WTC11 (cell line): ENCODE measurements at regions not wholly inside any gene's neighbourhood (a gene's known extent, or its start where the extent isn't known, plus 50 kb on each side); places are given as distances from the start of the nearest gene placed in this dataset.

Experiments used
- ATAC-seq: fragments of 200-7000 bp; cut with Tn5 transposase; 2 replicates; pipeline ENCODE4 v1.10.0; 2021; ENCODE audit warnings: mild to moderate bottlenecking, moderate library complexity
- CTCF ChIA-PET: fragments of 300-600 bp; sonication (Branson Sonifier 250); formaldehyde crosslinking; loops from one replicate; lab custom pipeline; 2021; ENCODE audit warnings: antibody characterized with exemption; lab: Charles Lee
- POLR2A ChIA-PET: fragments of 350-600 bp; sonication (Branson Sonifier 250); formaldehyde crosslinking; loops from one replicate; lab custom pipeline; 2021; ENCODE audit warnings: antibody characterized with exemption; lab: Charles Lee
- DNase-seq: peaks from one replicate; pipeline ENCODE4 v3.0.0; 2021; ENCODE audit warnings: low spot score
- H3K27ac Mint-ChIP-seq: 2 replicates; pipeline ENCODE4 v1.8.0; 2021; ENCODE audit warnings: mixed read lengths
- H3K27me3 Mint-ChIP-seq: 2 replicates; pipeline ENCODE4 v1.8.0; 2021; ENCODE audit warnings: low read depth, mild to moderate bottlenecking, moderate library complexity, mixed read lengths
- H3K36me3 Mint-ChIP-seq: 2 replicates; pipeline ENCODE4 v1.8.0; 2021; ENCODE audit warnings: mixed read lengths
- H3K4me1 Mint-ChIP-seq: 2 replicates; pipeline ENCODE4 v1.8.0; 2022; ENCODE audit warnings: mixed read lengths
- H3K4me3 Mint-ChIP-seq: 2 replicates; pipeline ENCODE4 v1.8.0; 2021; ENCODE audit warnings: mild to moderate bottlenecking, moderate library complexity, mixed read lengths
- H3K9me3 Mint-ChIP-seq: 2 replicates; pipeline ENCODE4 v1.8.0; 2021; ENCODE audit warnings: mixed read lengths
- ELF4 ChIP-seq: sonication (generic); formaldehyde crosslinking; IDR thresholded peaks from 2 replicates; pipeline ENCODE4 v1.8.1; 2022; ENCODE audit warnings: low read depth, mild to moderate bottlenecking, moderate library complexity, missing genetic modification reagents
- EMX1 ChIP-seq: fragments of 250-450 bp; sonication (Bioruptor Pico); IDR thresholded peaks from 2 replicates; pipeline ENCODE4 v1.8.0; 2021; ENCODE audit warnings: mild to moderate bottlenecking
- FOXP1 ChIP-seq: sonication (generic); formaldehyde crosslinking; IDR thresholded peaks from 2 replicates; pipeline ENCODE4 v1.8.0; 2022; ENCODE audit warnings: missing genetic modification reagents, mild to moderate bottlenecking, moderate library complexity, borderline replicate concordance
- JUN ChIP-seq: sonication (generic); formaldehyde crosslinking; IDR thresholded peaks from 2 replicates; pipeline ENCODE4 v1.8.0; 2023; ENCODE audit warnings: mild to moderate bottlenecking, missing genetic modification reagents
- MYBL2 ChIP-seq: sonication (generic); formaldehyde crosslinking; IDR thresholded peaks from 2 replicates; pipeline ENCODE4 v1.8.1; 2023; ENCODE audit warnings: mild to moderate bottlenecking, moderate library complexity, missing genetic modification reagents
- NFATC4 ChIP-seq: fragments of 250-450 bp; sonication (Bioruptor Pico); IDR thresholded peaks from 2 replicates; pipeline ENCODE4 v1.9.0; 2021; ENCODE audit warnings: mild to moderate bottlenecking
- NR1H2 ChIP-seq: sonication (generic); formaldehyde crosslinking; IDR thresholded peaks from 2 replicates; pipeline ENCODE4 v1.9.0; 2021; ENCODE audit warnings: mild to moderate bottlenecking, moderate library complexity, missing genetic modification reagents
- NR3C1 ChIP-seq: sonication (generic); formaldehyde crosslinking; conservative IDR thresholded peaks from 2 replicates; pipeline ENCODE4 v1.8.1; 2023; ENCODE audit warnings: low read depth, mild to moderate bottlenecking, missing genetic modification reagents
- TEAD1 ChIP-seq: sonication (generic); formaldehyde crosslinking; IDR thresholded peaks from 2 replicates; pipeline ENCODE4 v1.8.0; 2022; ENCODE audit warnings: mild to moderate bottlenecking, missing genetic modification reagents
- TEAD4 ChIP-seq: sonication (generic); formaldehyde crosslinking; IDR thresholded peaks from 2 replicates; pipeline ENCODE4 v1.8.0; 2022; ENCODE audit warnings: mild to moderate bottlenecking, missing genetic modification reagents
- ZNF121 ChIP-seq: sonication (generic); formaldehyde crosslinking; IDR thresholded peaks from 2 replicates; pipeline ENCODE4 v1.8.0; 2023; ENCODE audit warnings: missing genetic modification reagents
- ZNF232 ChIP-seq: sonication (generic); formaldehyde crosslinking; IDR thresholded peaks from 2 replicates; pipeline ENCODE4 v1.8.0; 2022; ENCODE audit warnings: mild to moderate bottlenecking, missing genetic modification reagents
- TF ChIP-seq, protein P1 (sequence below): fragments of 250-450 bp; sonication (Bioruptor Pico); conservative IDR thresholded peaks from 2 replicates; pipeline ENCODE4 v1.9.0; 2021; ENCODE audit warnings: mild to moderate bottlenecking
- TF ChIP-seq, protein P2 (sequence below): sonication (generic); formaldehyde crosslinking; IDR thresholded peaks from 2 replicates; pipeline ENCODE4 v1.8.1; 2023; ENCODE audit warnings: mild to moderate bottlenecking, missing genetic modification reagents, moderate library complexity
- TF ChIP-seq, protein P3 (sequence below): sonication (generic); formaldehyde crosslinking; IDR thresholded peaks from 2 replicates; pipeline ENCODE4 v1.8.0; 2022; ENCODE audit warnings: mild to moderate bottlenecking, missing genetic modification reagents
- TF ChIP-seq, protein P4 (sequence below): sonication (generic); formaldehyde crosslinking; IDR thresholded peaks from 2 replicates; pipeline ENCODE4 v1.8.0; 2023; ENCODE audit warnings: missing genetic modification reagents
- TF ChIP-seq, protein P5 (sequence below): sonication (generic); formaldehyde crosslinking; IDR thresholded peaks from 2 replicates; pipeline ENCODE4 v1.8.1; 2023; ENCODE audit warnings: mild to moderate bottlenecking, missing genetic modification reagents
- TF ChIP-seq, protein P6 (sequence below): sonication (generic); formaldehyde crosslinking; IDR thresholded peaks from 2 replicates; pipeline ENCODE4 v1.8.1; 2023; ENCODE audit warnings: mild to moderate bottlenecking, missing genetic modification reagents, borderline replicate concordance

DNA sequence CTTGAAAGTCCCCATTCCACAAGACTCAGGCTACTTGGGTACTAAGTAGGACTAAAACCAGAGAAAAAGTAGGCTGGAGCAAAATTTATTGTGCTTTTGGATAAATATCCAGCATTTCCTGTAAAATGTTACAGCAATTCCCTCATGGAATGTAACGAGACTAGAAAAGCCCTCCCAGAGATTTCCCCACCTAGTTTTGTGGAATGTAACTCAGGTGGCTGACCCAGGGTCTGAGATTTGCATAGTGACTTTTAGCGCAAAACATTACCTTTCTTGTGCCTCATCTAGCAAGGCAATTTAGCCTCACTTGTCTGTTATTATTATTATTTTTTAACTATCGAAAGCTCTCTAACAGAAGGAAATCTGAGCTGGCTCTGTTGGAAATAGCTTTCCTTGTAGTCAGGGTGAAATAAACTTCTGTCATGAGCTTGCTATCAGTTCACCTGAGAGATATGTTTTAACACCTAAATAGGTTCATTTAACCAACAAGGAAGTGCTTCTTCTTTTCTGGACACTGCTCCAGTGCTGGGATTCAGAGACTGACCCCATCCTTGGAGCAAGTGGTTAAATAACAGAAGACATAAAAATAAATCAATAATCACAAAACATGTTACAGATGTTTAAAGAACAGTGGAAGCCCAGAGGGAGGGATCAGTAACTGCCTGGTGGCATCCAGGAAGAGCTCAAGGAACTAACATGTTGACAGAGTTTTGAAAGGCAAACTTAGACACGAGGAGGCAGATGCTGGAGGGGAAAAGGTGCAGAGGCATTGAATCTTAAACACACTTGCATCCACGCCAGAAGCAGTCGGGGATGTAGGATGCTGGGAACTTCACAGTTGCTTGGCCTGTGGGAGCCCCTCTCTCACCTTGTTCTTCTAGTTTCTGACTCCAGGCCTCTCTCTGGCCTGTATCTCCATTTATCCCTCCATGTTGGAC is 68.3 kb upstream of the RHOU start (continued):
- TF ChIP-seq, protein P1, sequence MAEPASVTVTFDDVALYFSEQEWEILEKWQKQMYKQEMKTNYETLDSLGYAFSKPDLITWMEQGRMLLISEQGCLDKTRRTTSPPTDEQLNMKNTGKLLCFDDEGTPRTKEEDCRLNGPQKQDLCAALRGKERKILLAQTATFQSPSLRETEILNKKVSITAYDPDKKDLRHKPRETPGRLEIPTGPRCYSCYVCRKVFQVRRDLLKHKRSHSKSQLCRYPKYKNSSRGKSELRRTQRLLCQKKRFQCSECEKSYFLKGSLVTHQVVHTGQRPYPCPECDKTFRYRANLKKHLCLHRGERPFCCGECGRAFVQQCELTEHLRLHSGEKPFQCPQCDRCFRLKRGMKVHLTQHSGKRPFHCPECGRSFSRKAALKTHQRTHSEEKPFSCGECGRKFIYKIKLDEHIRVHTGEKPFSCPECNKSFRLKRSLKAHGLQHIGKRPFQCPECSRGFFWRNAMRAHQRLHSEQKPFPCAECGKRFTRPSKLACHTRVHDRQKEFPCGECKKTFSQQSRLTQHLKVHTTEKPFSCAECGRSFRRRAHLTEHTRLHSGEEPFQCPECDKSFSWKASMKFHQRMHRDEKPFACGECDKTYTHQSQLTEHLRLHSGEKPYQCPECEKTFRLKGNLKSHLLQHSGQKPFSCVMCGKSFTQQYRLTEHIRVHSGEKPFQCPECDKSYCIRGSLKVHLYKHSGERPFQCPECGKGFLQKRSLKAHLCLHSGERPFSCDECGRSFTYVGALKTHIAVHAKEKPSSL: no peak
- TF ChIP-seq NR1H2 (CRISPR knock-in tag): no peak

DNA sequence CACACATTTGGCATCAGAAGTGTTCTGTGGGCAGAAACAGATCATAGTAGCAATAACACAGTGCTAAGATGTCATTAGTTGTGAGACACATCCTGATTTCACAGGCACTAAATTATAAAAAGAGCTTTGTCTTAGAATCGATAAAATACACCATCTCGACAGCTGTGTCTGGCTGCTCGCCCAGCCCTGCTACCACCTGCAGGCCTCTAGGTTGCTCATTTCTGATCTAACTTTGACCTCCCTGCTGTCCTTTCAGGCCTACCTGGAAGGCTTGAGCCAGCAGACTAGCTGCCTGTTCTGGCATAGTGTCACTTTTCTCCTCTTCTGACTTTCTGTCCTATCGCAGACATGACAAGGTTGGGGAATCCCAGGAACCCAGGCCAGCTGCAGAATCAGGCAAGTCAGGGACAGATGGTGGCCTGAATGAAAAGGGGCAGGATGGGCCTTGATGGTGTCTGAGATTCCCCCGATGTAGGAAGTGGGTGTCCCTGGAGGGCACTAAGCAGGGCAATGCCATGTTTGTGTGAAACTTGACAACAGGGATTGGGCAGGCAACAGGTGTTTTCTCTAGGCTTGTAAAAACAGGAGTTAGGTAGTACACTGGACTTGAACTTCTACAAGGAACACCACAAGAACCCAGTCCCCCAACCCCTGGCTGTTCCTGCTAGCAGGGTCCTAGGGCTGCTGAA is 66.6 kb upstream of the RHOU start:
- DNase-seq: no peak
- no peak overlapping the region for H3K4me3 Mint-ChIP-seq
- H3K4me1 Mint-ChIP-seq: peaks cover 10% of the 10 kb centered on the region; the same call in 1 of the 2 replicates
- no peaks in the 10 kb centered on the region for H3K36me3 Mint-ChIP-seq
- POLR2A ChIA-PET: no interaction called here
- no peak for ATAC-seq
- no peaks in the 10 kb centered on the region for H3K9me3 Mint-ChIP-seq
- no peak overlapping the region for H3K27ac Mint-ChIP-seq
- no peak for TF ChIP-seq TEAD4
- no peak for TF ChIP-seq ELF4 (CRISPR knock-in tag)
- TF ChIP-seq, protein P1: no peak
- TF ChIP-seq, protein P2, sequence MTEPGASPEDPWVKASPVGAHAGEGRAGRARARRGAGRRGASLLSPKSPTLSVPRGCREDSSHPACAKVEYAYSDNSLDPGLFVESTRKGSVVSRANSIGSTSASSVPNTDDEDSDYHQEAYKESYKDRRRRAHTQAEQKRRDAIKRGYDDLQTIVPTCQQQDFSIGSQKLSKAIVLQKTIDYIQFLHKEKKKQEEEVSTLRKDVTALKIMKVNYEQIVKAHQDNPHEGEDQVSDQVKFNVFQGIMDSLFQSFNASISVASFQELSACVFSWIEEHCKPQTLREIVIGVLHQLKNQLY (CRISPR knock-in tag): no peak
- TF ChIP-seq TEAD1: no peak
- no peak for TF ChIP-seq EMX1 (CRISPR knock-in tag)
- no peak for TF ChIP-seq ZNF121
- TF ChIP-seq MYBL2 (CRISPR knock-in tag): no peak
- TF ChIP-seq, protein P3, sequence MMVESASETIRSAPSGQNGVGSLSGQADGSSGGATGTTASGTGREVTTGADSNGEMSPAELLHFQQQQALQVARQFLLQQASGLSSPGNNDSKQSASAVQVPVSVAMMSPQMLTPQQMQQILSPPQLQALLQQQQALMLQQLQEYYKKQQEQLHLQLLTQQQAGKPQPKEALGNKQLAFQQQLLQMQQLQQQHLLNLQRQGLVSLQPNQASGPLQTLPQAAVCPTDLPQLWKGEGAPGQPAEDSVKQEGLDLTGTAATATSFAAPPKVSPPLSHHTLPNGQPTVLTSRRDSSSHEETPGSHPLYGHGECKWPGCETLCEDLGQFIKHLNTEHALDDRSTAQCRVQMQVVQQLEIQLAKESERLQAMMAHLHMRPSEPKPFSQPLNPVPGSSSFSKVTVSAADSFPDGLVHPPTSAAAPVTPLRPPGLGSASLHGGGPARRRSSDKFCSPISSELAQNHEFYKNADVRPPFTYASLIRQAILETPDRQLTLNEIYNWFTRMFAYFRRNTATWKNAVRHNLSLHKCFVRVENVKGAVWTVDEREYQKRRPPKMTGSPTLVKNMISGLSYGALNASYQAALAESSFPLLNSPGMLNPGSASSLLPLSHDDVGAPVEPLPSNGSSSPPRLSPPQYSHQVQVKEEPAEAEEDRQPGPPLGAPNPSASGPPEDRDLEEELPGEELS (CRISPR knock-in tag): no peak
- TF ChIP-seq NR3C1 (CRISPR knock-in tag): no peak
- TF ChIP-seq JUN (CRISPR knock-in tag): no peak
- no peak for TF ChIP-seq NFATC4 (CRISPR knock-in tag)
- TF ChIP-seq, protein P4, sequence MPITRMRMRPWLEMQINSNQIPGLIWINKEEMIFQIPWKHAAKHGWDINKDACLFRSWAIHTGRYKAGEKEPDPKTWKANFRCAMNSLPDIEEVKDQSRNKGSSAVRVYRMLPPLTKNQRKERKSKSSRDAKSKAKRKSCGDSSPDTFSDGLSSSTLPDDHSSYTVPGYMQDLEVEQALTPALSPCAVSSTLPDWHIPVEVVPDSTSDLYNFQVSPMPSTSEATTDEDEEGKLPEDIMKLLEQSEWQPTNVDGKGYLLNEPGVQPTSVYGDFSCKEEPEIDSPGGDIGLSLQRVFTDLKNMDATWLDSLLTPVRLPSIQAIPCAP: no peak
- peaks cover 2% of the 10 kb centered on the region; the same call in 1 of the 2 replicates for H3K27me3 Mint-ChIP-seq
- CTCF ChIA-PET: interaction anchor here (0.6 kb wide), 1 partner anchor 586 kb away, joined by 3 read pairs; no protein-coding TSS in a partner anchor

DNA sequence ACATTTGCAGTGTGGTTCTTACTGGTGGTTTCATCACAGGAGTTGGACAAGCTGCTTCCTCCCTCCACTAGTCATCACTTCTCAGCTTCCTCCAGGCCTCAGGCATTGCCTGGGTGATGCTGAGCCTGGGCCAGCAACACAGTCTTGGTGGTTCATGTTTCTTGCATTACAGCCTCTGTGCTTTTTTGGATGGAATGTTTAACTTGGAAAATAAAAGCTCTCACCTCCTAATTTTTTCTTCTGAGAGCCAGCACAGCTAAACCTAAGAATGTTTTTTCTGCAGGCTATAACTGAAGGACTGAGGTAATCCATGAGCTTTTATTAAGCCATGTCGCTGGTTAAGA is 66.1 kb upstream of the RHOU start:
- H3K27me3 Mint-ChIP-seq: peaks cover 2% of the 10 kb centered on the region; the same call in 1 of the 2 replicates
- POLR2A ChIA-PET: no interaction called here
- ATAC-seq: no peak
- no peak for DNase-seq
- peaks cover 10% of the 10 kb centered on the region; the same call in 1 of the 2 replicates for H3K4me1 Mint-ChIP-seq
- CTCF ChIA-PET: no interaction called here
- no peak overlapping the region for H3K27ac Mint-ChIP-seq
- H3K4me3 Mint-ChIP-seq: no peak overlapping the region
- no peaks in the 10 kb centered on the region for H3K9me3 Mint-ChIP-seq
- no peaks in the 10 kb centered on the region for H3K36me3 Mint-ChIP-seq
- TF ChIP-seq ZNF232 (CRISPR knock-in tag) (no peak), MYBL2 (CRISPR knock-in tag) (no peak), FOXP1 (CRISPR knock-in tag) (no peak)
- TF ChIP-seq, protein P5, sequence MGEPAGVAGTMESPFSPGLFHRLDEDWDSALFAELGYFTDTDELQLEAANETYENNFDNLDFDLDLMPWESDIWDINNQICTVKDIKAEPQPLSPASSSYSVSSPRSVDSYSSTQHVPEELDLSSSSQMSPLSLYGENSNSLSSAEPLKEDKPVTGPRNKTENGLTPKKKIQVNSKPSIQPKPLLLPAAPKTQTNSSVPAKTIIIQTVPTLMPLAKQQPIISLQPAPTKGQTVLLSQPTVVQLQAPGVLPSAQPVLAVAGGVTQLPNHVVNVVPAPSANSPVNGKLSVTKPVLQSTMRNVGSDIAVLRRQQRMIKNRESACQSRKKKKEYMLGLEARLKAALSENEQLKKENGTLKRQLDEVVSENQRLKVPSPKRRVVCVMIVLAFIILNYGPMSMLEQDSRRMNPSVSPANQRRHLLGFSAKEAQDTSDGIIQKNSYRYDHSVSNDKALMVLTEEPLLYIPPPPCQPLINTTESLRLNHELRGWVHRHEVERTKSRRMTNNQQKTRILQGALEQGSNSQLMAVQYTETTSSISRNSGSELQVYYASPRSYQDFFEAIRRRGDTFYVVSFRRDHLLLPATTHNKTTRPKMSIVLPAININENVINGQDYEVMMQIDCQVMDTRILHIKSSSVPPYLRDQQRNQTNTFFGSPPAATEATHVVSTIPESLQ (CRISPR knock-in tag): no peak
- TF ChIP-seq, protein P6, sequence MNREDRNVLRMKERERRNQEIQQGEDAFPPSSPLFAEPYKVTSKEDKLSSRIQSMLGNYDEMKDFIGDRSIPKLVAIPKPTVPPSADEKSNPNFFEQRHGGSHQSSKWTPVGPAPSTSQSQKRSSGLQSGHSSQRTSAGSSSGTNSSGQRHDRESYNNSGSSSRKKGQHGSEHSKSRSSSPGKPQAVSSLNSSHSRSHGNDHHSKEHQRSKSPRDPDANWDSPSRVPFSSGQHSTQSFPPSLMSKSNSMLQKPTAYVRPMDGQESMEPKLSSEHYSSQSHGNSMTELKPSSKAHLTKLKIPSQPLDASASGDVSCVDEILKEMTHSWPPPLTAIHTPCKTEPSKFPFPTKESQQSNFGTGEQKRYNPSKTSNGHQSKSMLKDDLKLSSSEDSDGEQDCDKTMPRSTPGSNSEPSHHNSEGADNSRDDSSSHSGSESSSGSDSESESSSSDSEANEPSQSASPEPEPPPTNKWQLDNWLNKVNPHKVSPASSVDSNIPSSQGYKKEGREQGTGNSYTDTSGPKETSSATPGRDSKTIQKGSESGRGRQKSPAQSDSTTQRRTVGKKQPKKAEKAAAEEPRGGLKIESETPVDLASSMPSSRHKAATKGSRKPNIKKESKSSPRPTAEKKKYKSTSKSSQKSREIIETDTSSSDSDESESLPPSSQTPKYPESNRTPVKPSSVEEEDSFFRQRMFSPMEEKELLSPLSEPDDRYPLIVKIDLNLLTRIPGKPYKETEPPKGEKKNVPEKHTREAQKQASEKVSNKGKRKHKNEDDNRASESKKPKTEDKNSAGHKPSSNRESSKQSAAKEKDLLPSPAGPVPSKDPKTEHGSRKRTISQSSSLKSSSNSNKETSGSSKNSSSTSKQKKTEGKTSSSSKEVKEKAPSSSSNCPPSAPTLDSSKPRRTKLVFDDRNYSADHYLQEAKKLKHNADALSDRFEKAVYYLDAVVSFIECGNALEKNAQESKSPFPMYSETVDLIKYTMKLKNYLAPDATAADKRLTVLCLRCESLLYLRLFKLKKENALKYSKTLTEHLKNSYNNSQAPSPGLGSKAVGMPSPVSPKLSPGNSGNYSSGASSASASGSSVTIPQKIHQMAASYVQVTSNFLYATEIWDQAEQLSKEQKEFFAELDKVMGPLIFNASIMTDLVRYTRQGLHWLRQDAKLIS (CRISPR knock-in tag): no peak
